GM19025 (cell line): ENCODE measurements at regions not wholly inside any gene's neighbourhood (a gene's known extent, or its start where the extent isn't known, plus 50 kb on each side); places are given as distances from the start of the nearest gene placed in this dataset.

ENCODE experiments used
- ATAC-seq: cut with Tn5 transposase; IDR thresholded peaks from one replicate; pipeline ENCODE4 v1.9.1; 2021; ENCODE audit warnings: mild to moderate bottlenecking, low read depth, moderate library complexity; ENCODE audit not compliant: unreplicated experiment

DNA sequence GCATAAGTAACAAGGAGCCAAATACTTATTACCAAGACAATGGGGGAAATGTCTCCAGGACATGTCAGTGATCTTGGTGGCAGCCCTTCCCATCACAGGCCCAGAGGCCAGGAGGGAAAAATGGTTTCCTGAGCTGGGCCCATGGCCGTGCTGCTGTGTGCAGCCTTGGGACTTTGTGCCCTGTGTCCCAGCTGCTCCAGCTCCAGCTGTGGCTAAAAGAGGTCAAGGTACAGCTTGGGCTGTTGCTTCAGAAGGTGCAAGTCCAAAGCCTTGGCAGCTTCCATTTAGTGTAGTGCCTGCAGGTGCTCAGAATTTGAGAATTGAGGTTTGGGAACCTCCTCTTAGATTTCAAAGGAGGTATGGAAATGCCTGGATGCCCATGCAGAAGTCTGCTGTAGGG is 212.3 kb upstream of the DCN start:
- ATAC-seq, result no peak

DNA sequence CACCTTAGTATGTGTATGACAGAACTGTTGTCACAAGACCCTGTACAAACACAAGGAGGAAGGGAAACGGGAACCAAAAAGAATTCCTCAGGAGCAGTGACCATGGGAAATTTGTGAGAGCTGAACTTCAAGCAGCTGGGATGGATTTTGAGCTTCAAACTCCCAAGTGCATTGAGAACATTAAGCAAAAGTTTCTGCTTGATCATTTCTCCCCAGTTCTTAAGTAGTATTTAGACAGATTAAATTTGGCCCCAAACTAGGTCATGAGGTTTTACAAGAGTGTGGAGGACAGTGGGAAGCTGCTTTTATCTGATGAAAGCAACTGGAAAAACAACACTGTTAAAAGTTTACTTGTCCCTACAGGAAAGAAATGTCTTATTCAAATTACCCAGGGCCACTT is 206.0 kb upstream of the DCN start:
- ATAC-seq, result no peak

DNA sequence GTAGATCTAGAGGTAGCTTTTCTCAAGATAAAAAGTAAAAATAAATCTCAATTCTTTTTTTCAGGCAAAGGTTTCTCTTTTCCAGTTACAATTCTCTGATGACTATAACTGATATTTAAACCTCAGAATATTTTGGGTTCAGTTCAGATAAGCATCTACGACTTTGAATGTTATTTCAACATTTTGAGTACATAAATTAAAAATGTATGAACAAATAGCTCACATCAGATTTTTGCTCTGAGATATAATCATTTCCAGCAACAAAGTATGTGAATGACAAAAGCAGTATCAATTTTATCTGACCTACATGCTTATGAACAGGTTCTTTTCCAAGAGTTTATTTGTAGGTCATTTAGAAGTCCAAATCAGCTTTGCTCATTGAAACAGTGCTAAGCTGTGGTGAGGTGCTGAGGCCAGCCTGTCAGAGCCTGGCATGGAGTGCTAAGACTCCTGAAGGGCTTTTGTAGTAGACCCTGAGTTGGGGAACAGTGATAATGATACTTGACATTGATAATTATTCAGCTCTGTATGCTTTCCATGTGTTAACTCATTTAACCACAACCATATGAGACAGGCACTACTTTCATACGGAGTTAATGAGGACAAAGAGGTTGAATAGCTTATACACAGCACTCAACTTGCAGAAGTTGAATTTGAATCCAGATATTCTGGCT is 205.0 kb upstream of the DCN start:
- ATAC-seq, result no peak

DNA sequence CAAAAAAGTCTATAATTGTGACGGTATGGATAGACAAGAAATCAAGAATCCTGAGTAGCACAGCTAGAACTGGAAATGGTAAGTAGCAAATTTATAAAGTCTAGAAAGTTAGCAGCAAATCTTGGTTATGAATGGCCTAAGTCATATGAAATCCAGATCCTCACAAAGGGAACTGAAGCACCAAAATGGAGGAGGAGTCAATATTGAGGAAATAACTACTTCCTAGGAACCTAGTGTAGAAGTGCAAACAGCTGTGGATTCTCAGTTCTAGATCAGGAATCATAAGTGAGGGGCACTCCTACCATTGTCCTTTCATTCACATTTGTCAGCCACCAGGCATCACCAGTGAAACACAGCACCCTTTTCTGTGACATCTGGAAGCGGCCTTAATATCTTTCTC is 202.2 kb upstream of the DCN start:
- no peak for ATAC-seq

DNA sequence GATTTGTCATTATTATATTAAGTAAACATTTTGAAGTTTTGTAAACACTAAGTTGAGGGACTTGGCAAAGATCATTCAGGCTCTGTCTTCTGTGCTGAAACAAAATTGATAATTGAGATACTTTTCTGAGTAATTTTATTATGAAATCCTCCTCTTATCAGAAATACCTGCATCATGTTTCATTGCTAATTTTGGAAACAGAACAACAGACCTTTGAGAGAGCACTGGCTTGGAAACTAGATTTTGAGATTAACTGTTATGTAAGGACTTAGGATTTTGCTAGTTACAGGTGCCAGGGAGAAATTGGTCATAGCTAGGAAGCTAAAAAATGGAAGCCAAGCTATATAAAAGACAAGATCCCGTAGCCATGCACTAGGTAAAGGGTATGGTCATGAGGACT is 201.7 kb upstream of the DCN start:
- ATAC-seq, result no peak

DNA sequence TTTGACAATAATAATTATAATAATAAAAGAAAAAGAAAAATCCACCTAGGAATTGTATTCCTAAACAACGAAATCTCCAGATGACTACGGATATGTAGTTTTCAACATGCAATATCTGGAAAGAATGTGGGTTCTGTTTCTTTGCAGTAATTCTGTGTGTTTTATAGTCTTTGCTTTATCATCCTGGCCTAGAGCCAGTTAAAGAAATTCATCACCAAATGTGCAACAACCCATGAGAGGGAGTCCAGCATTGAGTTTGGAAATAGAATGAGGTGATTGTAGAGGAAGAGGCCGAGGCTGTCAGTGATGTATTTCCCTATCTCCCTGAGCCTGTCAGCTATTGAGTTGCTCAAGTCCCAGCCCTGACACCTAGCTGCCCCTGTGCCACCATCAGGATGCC is 200.5 kb upstream of the DCN start:
- ATAC-seq, result no peak

DNA sequence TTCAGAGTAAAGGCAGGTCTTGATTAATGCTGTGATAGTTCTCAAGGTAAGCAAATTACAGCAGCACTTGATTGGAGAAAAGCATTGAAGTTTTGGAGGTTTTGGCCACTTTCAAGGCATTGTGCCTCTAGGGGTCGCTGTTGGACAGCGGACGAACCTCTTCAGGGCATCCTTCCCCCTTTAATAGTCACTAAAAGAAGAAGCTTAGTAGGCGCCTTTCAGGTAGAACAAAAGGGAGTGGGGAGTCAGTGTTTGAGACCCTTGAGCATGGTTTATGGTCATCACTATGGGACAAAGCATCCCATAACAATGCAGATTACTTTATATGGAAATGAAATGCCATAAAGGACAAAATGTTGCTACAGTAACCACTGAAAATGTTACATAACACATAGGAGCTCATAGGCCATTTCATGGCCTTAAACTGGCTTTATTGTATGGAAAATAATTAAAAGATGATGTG is 199.5 kb upstream of the DCN start:
- peak; percentile 72 for ATAC-seq

DNA sequence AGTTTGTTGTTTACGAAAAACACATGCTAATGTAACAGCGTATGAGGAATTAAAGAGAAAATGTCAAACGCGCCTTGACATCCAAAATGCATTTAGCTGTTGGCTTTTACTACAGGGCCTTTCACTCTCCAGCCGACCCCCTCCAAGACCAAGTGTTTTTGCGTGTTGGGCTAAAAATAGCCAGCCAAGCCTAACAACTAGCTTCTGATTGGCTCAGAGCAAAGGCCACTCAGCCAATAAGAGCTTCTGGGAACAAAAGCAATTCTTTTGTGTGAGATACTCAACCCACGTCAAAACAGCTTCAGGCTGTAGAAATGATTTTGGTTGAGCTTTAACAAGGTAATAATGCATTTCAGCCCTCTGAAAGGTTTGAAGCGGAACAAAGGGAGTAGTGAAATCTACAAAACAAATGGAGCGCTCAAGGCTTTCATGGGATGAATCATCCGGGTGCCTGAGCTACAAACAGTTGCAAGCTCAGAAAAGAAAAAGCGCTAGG is 198.7 kb upstream of the DCN start:
- ATAC-seq, result peak; percentile 50

DNA sequence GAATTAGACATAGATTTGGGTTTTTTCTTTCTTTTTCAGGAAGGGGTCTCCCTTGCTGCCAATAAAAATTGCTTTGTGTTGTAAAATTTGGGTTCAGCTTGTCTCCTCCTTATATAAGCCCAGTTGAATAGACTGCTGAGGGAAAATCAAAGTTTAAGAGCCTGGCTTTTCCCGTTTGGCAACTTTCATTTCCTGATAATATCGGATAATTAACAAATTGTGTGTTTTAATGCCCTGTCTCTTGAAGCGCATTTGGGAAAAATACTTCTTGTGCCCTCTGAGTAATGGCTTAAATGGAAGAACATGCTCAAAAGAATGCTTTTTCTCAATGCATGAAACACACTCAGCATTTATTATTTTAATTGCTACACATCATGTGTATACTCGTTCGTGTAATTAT is 198.0 kb upstream of the DCN start:
- no peak for ATAC-seq

DNA sequence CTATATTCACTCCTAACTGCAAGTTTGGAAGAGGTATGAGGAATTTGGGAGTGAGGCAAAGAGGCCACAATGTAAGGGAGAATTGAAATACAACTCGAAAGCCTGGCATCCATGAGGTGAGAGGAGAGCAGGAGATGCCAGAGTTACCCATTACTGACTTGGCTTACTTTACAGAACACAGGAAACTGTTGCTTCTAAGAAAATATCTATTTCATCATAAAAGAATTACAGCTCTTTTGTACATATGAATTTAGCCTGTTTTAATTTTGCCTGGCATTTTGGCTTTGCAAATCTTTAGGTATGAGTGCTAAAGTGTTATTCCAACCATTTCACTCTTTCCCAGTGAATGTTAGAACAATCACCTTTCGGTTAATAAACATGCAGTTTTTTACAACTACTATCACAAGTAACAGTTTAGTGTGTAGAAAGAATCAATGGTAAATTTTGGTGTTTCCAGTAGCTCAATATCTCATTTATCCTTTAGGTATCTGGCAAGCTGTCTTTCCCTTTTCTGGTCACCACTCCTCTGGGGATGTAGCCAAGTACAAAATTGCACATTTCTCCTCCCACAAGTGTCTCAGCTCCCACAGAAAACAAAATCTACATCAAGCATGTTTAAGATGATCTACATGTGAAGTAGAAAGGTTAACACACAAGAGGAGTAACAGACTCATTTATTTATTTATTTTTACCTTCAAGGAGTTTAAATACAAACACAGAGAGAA is 196.6 kb upstream of the DCN start:
- ATAC-seq, result no peak

DNA sequence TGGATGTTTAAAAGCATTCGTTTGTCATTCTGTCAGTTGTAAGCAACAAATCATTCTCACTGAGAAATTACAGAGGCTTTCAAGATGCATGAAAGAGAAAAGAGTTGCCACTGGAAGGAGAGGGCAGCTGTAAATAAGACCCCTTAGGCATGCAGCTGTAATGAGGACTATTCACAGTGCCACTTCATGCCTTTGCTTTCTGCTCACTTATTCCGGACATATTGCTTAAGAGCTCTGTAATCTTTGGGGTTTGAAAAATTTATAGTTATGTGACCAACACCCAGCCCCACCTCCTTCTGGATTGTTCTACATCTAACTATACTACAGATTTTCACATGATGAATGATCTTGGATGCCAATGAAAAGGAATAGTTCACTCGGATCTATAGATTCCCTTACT is 194.8 kb upstream of the DCN start:
- ATAC-seq, result no peak

DNA sequence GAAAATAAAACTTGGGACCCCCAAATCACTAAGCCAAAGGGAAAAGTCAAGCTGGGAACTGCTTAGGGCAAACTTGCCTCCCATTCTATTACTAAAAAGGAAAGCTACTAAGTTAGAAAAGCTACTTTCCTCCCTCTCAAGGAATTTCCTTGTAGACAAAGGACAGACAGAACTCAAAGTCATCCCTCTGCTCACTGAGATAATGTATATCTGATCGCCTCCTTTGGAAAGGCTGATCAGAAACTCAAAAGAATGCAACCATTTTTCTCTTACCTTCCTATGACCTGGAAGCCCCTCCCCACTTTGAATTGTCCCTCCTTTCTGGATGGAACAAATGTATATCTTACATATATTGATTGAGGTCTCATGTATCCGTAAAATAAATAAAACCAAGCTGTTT is 190.5 kb upstream of the DCN start:
- no peak for ATAC-seq

DNA sequence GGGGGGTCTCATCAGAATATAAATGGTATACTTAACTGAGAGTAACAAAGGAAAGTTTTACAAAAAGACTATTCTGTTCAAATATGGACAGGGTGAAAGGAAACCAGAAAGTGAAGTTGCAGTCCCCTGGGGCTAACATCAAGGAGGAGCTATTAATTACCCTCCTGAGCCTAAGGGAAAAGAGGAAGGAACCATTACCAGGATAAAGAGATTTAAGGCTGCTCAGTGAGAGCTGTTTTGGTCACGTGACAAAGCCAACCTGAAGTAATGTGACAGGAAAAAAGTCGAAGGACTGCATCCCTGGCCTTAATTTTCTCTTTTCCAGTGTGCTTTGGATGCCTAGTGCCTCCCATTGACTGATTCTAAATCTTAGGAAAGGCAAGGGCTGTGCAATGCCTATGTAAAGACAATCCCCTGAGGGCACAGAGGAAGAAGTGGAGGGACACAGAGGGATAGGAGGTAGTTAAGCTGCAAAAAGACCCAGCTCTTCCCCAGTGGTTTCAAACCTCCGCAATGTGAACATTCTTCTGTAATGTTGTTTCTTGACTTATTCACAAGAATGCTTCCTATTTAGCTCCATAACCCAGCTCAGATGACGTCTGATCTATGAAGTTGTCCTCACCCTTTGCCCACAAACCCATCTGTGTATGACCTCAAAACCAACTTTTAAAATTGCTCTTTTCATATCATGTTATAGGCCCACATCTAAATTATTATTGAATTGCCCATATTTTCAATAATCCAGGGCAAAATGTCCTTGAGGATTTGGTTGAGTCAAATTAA is 187.7 kb upstream of the DCN start:
- ATAC-seq, result no peak

DNA sequence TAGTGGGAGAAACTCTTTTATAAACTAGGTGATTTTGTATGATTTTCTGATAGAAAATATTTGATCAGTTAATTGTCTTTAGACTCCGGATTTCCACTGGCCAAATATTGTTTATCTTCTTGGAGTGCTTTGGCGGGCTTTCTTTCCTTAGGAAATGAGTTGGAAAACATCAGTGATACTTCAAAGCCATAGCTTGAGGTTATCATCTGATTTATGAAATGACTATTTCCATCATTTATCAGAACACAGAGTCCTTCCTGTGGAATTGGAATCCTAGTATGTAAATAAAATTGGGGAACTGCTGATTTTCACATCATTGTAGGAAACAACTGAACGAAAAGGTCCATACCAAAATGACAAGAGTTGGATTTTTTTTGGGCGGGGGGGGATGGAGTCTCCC is 186.0 kb upstream of the DCN start:
- no peak for ATAC-seq

DNA sequence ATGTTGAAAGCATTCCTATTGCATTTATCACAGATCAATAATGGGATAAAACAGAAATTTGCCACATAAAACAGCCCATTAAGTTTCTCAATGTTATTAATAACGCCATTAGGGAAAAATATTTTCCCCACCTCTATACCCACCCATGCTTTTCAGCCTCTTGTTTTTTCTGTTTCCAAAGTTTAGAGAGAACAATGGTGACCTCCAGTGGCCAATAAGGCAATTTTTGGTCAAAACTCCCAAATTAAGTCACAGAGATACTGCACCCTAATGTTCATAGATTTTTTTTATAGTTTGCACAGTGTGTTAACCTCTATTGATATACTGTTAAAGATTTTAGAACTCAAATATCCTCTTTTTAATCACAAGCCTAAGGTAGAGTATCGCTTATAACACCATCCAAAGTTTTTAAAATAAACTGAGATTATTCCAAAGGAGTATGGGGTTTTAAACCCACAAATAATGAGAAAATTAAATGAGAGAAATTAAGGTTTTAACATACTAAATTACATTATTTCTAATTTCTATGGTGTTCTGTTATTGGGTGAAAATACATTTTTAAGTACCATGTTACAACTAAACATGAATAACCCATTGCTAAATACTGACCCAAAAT is 184.7 kb upstream of the DCN start:
- ATAC-seq, result no peak

DNA sequence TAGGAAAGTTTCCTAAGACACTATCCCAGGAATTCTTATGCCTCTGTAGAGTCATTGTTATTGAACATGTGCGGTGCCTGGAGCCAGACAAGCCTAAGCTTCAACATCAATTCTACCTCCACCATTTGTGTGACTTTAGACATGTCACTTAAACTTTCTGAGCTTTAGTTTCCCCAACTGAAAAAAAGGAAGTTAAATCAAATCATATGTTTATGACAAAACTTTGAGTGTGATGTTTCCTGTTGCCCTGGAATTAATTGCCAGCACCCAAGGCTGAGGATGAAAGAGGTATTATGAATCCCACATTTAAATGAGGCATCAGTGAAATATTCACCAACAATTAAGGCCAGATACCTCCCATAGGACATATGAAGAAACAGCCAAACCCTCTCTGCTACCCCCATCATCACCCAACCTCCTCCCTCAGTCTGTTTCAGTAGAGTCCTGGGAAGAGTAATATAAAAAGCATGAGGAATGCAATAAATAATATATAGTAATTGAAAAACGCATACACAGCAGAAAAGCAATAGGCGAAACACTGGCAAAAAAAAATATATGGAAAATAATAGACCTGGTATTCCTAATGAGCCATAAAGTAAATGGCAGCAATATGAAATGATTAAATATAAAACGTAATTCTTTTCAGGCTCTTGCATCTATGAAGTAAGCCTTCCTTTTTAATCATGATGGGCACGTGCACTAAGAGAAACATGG is 182.0 kb upstream of the DCN start:
- ATAC-seq, result no peak

DNA sequence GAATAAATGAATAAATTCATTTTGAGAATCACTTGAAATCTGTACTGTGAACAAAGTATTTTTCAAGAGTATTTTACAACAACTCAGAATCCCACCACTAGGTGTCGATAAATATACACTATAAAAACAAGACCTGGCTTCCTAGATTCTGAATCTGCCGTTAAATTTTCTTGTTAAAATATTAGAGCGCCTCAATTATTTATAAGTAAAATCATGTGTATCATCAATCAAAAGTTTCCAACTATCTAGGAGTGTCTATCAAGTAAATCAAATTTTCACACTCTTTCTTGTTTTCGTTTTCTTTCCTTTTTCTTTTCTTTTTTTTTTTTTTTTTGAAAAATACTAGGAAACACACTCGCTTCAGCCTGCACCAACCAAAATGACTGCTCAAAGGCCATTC is 179.2 kb upstream of the DCN start:
- ATAC-seq, result no peak

DNA sequence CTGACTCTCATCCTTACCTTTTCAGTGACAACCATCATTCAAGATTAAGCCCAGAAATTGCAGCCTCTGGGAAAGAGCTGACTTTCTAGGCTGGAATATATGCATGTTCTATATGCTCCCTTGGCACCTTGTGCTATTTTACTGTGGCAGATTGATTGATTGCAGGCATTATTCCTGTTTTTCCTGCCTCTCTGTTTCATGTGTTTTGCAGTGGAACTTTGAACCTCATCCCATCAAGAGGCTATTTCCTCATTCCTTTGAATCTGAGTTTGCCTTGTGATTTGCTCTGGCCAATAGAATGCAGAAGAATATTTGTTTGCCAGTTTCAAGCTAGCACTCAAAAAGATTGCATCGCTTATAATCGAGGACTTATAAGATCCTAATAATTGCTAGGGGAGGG is 174.8 kb upstream of the DCN start:
- ATAC-seq, result no peak

DNA sequence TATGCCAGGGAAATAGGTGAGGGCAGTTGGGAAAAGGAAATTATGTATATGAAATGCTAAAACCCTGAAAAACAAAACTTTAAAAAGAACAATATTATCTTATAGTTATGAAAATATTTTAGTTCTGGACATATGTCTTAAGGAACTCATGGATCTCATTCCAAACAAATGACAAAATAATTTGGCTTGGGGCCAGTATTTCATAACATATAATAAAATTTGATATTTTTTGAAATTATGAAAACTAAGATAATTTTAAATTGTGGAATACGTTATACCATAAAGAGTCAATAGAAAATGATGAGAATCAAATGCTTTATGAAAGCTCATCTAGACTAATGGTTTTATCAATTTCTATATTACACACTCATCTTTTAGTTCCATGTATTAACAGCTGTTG is 173.8 kb upstream of the DCN start:
- no peak for ATAC-seq
